CD4-positive, alpha-beta T cell treated with Interleukin-6 for 4 hours (primary cell): ENCODE measurements at regions not wholly inside any gene's neighbourhood (a gene's known extent, or its start where the extent isn't known, plus 50 kb on each side); places are given as distances from the start of the nearest gene placed in this dataset.
"Not testable (repeated sequence)": the region's sequence is repeated elsewhere in the genome, so short reads cannot be mapped to it uniquely, and the experiment has no call there.

ENCODE experiments used
- DNase-seq: peaks from one replicate; pipeline ENCODE4 v3.0.0-alpha.2; 2020; ENCODE audit warnings: mixed read lengths

GRCh38 chr2:57049273-57049672 is 865.5 kb downstream of the CCDC85A start:
- no peak for DNase-seq

GRCh38 chr2:57050007-57050406 is 866.2 kb downstream of the CCDC85A start:
- DNase-seq: no peak

GRCh38 chr2:57066301-57066700 is 882.5 kb downstream of the CCDC85A start:
- DNase-seq: not testable (repeated sequence)

GRCh38 chr2:57075226-57075625 is 891.4 kb downstream of the CCDC85A start:
- no peak for DNase-seq

- no peak for DNase-seq
These were observed 896.2 kb downstream of the CCDC85A start for GRCh38 chr2:57080035-57080434.

- no peak for DNase-seq
These were observed 901.0 kb downstream of the CCDC85A start for GRCh38 chr2:57084697-57085281.

- DNase-seq: no peak
These were observed 909.2 kb downstream of the CCDC85A start for GRCh38 chr2:57093020-57093419.

GRCh38 chr2:57097855-57098254 is 914.1 kb downstream of the CCDC85A start:
- no peak for DNase-seq

- no peak for DNase-seq
These were observed 916.6 kb downstream of the CCDC85A start for GRCh38 chr2:57100436-57100835.

GRCh38 chr2:57105694-57106093 is 921.9 kb downstream of the CCDC85A start:
- no peak for DNase-seq

- DNase-seq: no peak
These were observed 923.6 kb downstream of the CCDC85A start for GRCh38 chr2:57107353-57107752.

- DNase-seq: no peak
These were observed 927.7 kb downstream of the CCDC85A start for GRCh38 chr2:57111531-57111930.

- DNase-seq: no peak
These were observed 927.5 kb upstream of the VRK2 start for GRCh38 chr2:57119141-57119540.

- no peak for DNase-seq
These were observed 920.2 kb upstream of the VRK2 start for GRCh38 chr2:57126410-57126809.

- DNase-seq: no peak
These were observed 907.4 kb upstream of the VRK2 start for GRCh38 chr2:57139179-57139578.

GRCh38 chr2:57141269-57141668 is 905.3 kb upstream of the VRK2 start:
- DNase-seq: no peak

- no peak for DNase-seq
These were observed 899.7 kb upstream of the VRK2 start for GRCh38 chr2:57146951-57147350.

GRCh38 chr2:57156231-57156924 is 890.2 kb upstream of the VRK2 start:
- DNase-seq: no peak

- DNase-seq: no peak
These were observed 885.6 kb upstream of the VRK2 start for GRCh38 chr2:57160976-57161375.

- no peak for DNase-seq
These were observed 869.4 kb upstream of the VRK2 start for GRCh38 chr2:57177176-57177575.

GRCh38 chr2:57180042-57180567 is 866.5 kb upstream of the VRK2 start:
- DNase-seq: no peak

- DNase-seq: no peak
These were observed 865.9 kb upstream of the VRK2 start for GRCh38 chr2:57180678-57181077.

GRCh38 chr2:57181315-57182038 is 865.1 kb upstream of the VRK2 start:
- DNase-seq: no peak

GRCh38 chr2:57182916-57183315 is 863.7 kb upstream of the VRK2 start:
- no peak for DNase-seq
